G401 (cell line): ENCODE measurements at regions not wholly inside any gene's neighbourhood (a gene's known extent, or its start where the extent isn't known, plus 50 kb on each side); places are given as distances from the start of the nearest gene placed in this dataset.
"Not testable (repeated sequence)": the region's sequence is repeated elsewhere in the genome, so short reads cannot be mapped to it uniquely, and the experiment has no call there.

Source experiments
- DNase-seq: peaks from one replicate; pipeline ENCODE4 v3.0.0-alpha.2; 2015; ENCODE audit warnings: low spot score
- in situ Hi-C: cut with HindIII; loops from 2 replicates; pipeline ENCODE4 v1.10.0; 2016; ENCODE audit warnings: low sequenced_read_pairs, mixed read lengths

DNA sequence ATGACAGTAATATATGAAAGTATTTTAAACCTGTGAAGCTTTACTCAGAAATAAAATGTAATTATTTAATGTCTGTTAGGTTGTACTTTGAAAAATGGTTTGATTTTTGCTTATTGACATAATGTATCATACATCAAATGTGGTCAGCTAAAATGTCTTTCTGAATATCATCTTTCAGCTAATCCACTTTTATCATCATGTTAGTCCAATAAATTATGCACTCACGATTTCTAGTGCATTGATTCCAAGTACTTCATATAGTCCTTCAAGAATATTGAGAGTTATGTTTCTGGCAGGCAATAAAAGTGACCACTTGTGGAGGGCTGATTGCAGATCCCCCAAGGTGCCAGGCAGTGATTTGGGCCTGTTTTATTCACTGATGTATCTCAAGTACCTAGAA, 1204.1 kb downstream of the OLFM4 start:
- no peak for DNase-seq
- in situ Hi-C loops = no loop called here

DNA sequence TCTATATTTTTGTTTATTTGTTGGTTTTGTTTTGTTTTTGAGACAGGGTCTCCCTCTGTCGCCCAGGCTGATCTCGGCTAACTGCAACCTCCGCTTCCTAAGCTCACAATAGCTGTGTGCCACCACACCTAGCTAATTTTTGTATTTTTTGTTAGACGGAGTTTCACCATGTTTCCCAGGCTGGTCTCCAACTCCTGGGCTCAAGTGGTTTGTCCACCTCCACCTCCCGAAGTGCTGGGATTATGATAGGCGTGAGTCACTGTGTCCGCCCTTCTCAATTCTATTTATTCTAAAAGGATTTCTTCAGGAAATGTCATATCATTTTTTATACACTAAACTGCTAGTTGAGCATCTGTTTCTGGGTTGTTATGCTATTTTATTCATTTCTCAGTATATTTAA, 1206.0 kb downstream of the OLFM4 start:
- no peak for DNase-seq
- in situ Hi-C loops = no loop called here

DNA sequence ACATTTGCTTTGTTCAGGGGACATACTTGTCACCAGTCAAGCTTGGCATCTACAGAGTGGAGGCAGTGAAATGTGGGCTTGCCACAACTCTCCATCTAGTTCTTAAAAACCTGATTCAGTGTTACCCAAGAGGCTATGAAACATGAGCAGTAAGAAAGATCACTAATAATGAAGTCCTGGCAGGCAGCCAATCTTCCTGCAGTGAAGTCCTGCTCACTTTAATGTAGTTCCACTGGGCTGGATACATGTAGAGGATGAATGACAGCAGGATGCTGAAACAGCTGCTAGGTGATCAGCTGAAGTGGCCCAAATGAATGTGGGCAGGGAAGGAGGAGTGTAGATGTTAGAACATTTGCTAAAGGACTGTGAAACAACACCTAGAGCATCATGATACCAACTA, 1213.1 kb downstream of the OLFM4 start:
- in situ Hi-C loops = no loop called here
- peak; percentile 21 for DNase-seq

DNA sequence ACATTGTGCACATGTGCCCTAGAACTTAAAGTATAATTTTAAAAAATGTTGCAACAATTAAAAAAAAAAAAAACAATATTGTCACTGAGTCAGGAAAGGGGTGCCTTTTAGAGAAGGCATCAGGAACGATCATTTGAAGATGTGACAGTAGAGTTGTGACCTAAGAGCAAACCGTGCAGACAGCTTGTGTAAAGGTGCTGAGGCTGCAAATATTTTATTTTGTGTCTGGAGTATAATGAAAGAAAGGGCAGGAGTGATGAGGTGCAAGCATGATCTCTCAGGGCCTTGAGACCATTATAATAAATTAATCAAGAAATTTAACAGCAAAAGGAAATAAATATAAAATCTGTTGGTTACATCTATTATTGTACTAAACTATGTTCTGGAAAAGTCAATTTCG, 1219.7 kb downstream of the OLFM4 start:
- no peak for DNase-seq
- in situ Hi-C loops = no loop called here

DNA sequence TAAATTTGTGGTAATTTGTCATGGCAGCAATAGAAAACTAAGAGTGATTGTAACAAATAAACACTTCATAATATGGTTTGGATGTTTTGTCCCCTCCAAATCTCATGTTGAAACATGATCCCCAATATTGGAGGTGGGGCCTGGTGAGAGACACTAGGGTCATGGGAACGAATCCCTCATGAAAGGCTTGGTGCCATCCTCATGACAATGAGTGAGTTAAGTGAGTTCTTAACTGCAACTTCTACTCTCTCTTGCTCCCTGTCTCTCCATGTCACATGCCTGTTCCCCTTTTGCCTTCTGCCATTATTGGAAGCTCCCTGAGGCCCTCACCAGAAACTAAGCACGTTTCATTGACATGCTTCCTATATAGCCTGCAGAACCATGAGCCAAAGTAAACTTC, 1233.2 kb downstream of the OLFM4 start:
- in situ Hi-C loops = no loop called here
- no peak for DNase-seq

DNA sequence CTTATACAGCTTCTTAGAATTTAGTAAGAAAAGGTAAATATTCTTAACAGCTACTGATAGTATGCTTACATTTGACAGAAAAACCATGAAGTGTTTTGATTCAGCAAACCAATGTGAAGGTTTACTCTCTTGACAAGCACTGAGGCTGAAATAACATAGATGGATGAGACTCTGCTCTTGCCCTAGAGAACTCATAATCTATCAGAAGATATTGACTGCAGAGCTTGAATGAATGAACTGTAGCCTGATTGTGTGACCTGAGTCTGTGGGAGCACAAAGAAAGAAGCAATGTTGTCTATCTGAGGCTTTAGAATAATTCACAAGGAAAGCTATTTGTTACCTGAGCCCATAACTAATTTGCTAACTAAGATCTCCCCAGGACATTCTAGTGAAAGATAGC, 1235.3 kb downstream of the OLFM4 start:
- in situ Hi-C loops = no loop called here
- no peak for DNase-seq

DNA sequence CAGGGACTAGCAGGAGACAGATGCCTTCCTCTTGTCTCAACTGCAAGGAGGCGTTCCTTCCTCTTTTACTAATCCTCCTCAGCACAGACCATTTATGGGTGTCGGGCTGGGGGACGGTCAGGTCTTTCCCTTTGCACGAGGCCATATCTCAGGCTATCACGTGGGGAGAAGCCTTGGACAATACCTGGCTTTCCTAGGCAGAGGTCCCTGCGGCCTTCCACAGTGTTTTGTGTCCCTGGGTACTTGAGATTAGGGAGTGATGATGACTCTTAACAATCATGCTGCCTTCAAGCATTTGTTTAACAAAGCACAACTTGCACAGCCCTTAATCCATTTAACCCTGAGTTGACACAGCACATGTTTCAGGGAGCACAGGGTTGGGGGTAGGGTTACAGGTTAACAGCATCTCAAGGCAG, 1238.6 kb downstream of the OLFM4 start:
- DNase-seq, in situ Hi-C loops: not testable (repeated sequence)

DNA sequence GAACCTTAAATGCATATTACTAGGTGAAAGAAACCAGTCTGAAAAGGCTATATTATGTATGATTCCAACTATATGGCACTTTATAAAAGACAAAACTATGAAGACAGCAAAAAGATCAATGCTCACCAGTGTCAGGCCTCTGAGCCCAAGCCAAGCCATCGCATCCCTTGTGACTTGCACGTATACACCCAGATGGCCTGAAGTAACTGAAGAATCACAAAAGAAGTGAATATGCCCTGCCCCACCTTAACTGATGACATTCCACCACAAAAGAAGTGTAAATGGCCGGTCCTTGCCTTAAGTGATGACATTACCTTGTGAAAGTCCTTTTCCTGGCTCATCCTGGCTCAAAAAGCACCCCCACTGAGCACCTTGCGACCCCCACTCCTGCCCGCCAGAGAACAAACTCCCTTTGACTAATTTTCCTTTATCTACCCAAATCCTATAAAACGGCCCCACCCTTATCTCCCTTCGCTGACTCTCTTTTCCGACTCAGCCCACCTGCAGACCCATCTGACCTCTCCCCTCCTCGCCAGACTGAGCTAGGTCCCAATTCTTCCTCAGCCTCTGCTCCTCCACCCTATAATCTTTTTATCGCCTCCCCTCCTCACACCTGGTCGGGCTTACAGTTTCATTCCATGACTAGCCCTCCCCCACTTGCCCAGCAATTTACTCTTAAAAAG, 1239.5 kb downstream of the OLFM4 start:
- in situ Hi-C loops, DNase-seq: not testable (repeated sequence)

DNA sequence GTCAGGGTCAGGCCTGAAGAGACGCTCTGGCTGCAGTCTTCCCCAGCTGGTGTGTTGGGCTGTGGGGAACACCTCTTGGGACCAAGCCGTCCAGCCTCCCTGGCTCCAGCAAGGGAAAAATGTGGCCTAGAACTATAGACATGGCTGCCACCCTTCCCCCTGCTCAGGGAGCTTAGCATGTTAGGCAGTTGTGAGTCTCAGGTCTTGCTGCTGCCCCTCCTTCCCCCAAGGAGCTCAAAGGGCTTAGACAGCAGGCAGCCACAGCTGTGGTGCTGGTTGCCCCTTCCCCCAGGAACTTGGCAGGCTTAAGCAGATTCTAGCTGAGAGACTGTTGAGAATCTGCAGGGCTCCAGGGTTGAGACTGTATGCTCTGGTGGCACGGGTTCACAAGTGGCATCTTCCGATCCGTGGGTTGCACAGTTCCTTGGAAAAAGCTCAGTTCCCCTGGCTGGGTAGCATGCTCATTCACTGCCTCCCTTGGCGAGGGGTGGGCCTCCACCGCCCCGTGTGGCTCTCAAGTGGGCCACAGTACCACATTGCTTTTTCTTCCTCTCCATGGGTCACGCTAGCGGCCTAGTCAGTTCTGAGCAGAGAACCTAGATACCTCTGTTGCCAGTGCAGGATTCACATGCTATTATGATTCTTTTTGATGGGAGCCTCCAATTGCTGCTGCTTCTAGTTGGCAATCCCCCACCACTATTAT, 1258.6 kb downstream of the OLFM4 start:
- in situ Hi-C loops = no loop called here
- no peak for DNase-seq

DNA sequence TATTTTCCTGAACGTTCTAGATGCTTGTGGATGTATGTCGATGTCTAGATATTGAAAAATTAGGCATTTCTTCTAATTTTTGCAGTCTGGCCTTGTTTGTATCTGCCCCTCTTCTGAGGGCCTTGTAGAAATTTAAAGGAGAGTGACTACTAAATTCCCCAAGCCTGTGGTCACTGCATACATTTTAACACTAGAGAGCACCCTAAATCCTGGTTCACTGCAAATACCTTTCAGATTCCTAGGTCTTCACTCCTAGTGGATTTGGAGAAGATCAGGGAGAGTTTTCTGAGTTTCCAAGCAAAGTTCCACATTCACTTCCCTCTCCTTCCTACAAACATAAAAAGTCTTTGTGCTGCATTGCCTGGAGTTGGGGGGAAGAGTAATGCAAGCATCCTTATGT, 1272.5 kb downstream of the OLFM4 start:
- in situ Hi-C loops = no loop called here
- no peak for DNase-seq

DNA sequence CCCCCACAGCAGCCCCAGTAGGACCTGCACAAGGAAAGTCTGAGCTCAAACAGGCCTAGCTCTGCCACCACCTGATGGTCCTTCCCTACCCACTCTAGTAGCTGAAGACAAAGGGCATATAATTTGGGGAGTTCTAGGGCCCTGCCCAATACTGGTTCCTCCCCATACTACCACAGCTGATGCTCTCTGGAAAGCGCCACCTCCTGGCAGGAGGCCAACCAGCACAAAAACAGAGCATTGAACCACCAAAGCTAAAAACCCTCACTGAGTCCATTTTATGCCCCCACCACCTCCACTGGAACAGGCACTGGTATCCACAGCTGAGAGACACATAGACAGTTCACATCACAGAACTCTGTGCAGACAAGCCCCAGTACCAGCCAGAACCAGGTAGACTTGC, 1276.8 kb downstream of the OLFM4 start:
- in situ Hi-C loops = no loop called here
- DNase-seq = no peak

DNA sequence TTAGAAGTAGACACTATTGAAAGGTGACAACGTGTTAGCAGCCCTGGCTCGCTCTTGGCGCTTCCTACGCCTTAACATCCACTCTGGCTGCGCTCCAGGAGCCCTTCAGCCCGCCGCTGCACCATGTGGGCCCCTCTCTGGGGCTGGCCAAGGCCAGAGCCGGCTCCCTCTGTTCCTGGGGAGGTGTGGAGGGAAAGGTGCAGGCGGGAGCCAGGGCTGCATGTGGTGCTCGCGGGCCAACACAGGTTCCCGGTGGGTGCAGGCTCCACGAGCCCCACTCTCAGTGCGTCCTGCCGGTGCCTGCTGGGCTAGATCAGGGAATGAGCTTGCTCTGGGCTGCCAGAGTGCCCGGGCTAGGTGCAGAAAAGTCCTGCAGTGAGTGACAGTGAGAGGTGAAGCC, 1284.3 kb downstream of the OLFM4 start:
- in situ Hi-C loops = no loop called here
- no peak for DNase-seq

DNA sequence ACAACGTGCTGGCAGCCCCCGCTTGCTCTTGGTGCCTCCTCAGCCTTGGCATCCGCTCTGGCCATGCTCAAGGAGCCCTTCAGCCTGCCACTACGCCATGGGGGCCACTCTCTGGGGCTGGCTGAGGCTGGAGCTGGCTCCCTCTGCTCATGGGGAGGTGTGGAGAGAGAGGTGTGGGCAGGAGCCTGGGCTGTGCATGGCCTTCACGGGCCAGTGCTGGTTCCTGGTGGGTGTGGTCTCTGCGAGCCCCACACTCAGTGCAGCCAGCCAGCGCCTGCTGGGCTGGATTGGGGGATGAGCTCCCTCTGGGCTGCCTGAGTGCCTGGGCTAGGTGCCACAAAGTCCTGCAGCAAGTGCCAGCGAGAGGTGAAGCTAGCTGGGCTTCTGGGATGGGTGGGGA, 1289.1 kb downstream of the OLFM4 start:
- no peak for DNase-seq
- in situ Hi-C loops = no loop called here

DNA sequence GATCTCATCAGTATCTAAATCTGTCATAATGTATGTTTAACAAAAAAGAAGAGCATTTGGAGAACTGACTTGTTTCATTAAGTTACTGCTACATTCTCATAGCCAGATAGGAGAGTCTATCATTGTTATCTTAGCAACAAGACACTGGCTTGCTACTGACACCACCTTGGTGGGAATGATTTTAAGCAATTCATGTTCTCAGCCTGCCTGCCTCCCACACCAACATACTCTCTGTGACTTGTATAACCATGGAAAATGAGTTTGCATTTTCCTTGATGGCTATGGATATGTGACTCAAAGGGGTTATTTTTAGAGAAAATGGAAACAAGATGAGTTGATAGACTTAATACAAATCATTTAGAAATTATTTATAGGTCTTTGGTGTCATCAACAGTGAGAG, 1308.9 kb downstream of the OLFM4 start:
- no peak for DNase-seq
- in situ Hi-C loops = no loop called here

DNA sequence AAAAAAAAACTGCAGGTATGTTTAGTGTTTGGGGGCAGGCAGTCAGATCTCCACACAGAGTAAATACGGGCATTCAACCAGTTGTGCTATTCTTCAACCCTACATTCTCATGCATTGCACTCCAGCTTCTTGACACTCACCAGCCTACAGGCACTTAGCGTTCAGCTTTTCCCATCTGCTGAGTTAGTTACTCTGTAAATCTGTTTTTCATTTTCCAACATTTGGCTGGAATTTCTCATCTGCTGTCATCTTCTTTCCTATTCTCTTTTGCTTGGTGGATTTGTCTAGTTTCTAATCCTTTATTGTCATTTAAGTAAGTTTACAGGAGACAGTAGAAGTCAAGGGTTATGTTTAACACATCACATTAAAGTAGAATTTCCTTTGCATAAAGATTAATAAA, 1318.9 kb downstream of the OLFM4 start:
- in situ Hi-C loops = no loop called here

DNA sequence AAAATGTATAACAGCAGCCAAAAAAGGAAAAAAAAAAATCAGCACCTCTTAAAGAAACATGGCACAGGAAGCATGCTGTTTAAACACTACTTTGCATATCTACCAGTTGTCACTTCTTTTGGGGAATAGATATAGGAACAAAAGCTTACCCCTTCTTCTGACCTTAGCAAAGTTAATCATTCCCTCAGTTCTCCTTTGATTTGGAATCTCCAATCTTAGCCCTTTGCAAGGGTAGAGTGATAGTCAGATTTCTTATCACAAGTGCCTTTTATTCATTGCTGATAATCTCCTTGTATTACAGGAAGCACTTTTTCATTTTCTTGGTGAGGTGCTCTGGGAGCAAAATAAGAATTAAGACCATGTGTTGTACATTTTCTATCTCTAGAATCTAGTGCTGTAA, 1327.6 kb downstream of the OLFM4 start:
- in situ Hi-C loops = no loop called here
- no peak for DNase-seq

More for the DNA sequence above, 1318.9 kb downstream of the OLFM4 start:
- DNase-seq = no peak

DNA sequence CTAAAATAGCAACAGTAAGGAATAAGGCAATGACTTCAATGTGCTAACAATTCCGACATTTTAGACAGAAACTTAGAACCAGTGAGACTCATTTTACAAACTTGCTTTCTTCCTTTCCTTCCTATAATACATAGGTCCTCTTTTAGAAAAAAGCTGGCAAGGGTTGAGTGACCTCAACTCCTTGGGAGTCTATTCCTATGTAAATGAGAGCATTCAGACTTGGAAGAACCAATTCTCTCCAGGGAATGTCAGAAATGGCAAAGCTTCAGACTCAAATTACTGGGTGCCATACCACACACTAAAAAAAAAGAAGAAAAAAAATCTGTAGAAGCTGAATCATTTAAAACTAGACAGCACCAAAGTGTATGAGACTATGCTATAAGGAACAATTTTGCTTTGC, 1328.2 kb downstream of the OLFM4 start:
- in situ Hi-C loops = no loop called here
- DNase-seq = no peak

DNA sequence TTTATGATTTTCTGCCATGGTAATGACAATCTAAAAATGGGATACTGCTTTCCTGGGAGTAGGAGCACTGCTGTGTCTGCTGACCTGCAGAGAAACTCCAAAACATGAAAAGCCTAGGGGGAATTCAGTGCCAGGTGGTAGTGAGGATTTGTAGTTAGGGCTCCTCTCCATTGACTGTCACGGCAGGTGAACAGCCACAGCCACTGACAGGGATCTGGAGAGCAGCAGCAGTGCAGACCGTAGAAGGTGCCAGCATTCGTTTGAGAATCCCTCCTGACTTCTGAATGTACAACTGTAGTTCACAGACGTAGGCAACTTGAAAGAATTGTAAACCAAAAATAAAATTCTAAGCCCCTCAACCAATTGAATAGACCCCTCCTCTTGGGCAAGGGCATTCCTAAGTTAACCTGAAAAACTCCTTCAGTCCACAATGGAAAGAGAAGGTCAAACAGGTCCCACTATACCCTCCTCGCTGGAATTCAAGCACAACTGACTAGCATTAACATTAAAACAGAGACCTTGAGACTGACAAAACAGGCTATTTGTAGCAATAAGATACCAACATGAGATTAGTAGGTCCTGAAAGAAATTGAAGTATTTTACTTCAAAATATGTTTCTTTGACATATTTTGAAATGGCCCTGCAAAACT, 1328.8 kb downstream of the OLFM4 start:
- in situ Hi-C loops = no loop called here

DNA sequence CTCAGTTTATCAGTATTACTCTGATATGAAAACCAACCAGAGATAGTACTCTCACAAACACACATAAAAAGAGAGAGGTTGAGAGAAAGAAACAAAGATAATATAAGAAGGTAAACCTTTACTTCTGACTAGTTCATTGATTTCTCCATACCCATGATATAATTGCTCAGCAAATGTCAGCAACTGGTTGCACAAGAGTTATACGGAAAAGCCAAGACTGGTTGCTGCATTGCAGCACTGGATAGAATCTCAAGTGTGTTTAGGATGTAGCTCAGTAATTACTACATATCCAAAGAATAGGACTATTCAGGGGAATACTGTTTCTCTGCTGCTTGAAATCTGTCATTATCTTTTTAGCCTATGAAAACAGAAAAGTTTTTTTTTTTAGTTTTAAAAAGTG, 1332.8 kb downstream of the OLFM4 start:
- in situ Hi-C loops = no loop called here
- DNase-seq = no peak

More for the DNA sequence above, 1328.8 kb downstream of the OLFM4 start:
- peak; percentile 17 for DNase-seq

DNA sequence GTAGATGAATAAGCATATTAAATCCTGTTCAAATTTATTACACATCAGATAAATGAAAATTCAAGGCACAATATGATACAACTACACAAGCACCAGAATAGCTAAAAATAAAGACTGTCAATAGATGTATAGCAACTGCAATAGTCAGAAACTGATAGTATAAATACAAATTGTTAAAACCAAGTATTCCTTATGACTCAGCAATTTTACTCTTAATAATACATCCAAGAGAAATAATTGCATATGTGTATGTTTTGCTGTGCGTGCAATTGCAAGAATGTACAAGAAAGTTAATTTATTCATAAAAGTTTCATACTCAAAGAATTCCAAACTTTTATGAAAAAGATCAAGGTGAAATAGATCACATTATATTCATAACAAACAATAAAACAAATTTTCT, 1338.1 kb downstream of the OLFM4 start:
- DNase-seq = no peak
- in situ Hi-C loops = no loop called here
